Natural killer cell (primary cell): ENCODE measurements at regions not wholly inside any gene's neighbourhood (a gene's known extent, or its start where the extent isn't known, plus 50 kb on each side); places are given as distances from the start of the nearest gene placed in this dataset.

Experiments used
- ATAC-seq, 3 donors: fragments of 150-1000 bp in 2 of 3; fragments of 200-7000 bp in 1 of 3; cut with Tn5 transposase; 1 replicate in 1 of 3; 2 replicates in 2 of 3; pipeline ENCODE4 v1.10.0; 2021; ENCODE audit warnings: mild to moderate bottlenecking in 2 of 3, moderate library complexity in 2 of 3
- DNase-seq, 2 donors: peaks; one replicate each; pipeline versions ENCODE4 v3.0.0 to v3.0.0-alpha.2; 2013 to 2021; ENCODE audit warnings: mixed read lengths in 1 of 2
- H3K27ac ChIP-seq: one replicate; pipeline ENCODE4 v1.5.1; 2013; ENCODE audit warnings: mild to moderate bottlenecking, low read length
- H3K27me3 ChIP-seq: one replicate; pipeline ENCODE4 v1.6.1; 2013; ENCODE audit warnings: low read length; ENCODE audit not compliant: control insufficient read depth, insufficient read depth
- H3K36me3 ChIP-seq: one replicate; pipeline ENCODE4 v1.6.1; 2013; ENCODE audit warnings: low read length; ENCODE audit not compliant: control insufficient read depth, insufficient read depth
- H3K4me1 ChIP-seq: one replicate; pipeline ENCODE4 v1.6.1; 2013; ENCODE audit warnings: low read length; ENCODE audit not compliant: control insufficient read depth, insufficient read depth
- H3K4me3 ChIP-seq: one replicate; pipeline ENCODE4 v1.5.1; 2013; ENCODE audit warnings: low read length
- H3K9me3 ChIP-seq: one replicate; pipeline ENCODE4 v1.6.1; 2013; ENCODE audit warnings: low read length; ENCODE audit not compliant: control insufficient read depth, insufficient read depth
- H3K27ac Mint-ChIP-seq, 2 donors: one replicate each; pipeline ENCODE4 v1.8.0; 2022; ENCODE audit warnings: mild to moderate bottlenecking in 2 of 2, mixed read lengths in 2 of 2, moderate library complexity in 1 of 2
- H3K27me3 Mint-ChIP-seq, 2 donors: one replicate each; pipeline ENCODE4 v1.8.0; 2022; ENCODE audit warnings: low read depth in 2 of 2, mixed read lengths in 2 of 2
- H3K36me3 Mint-ChIP-seq: one replicate; pipeline ENCODE4 v1.8.0; 2022; ENCODE audit warnings: mixed read lengths
- H3K4me1 Mint-ChIP-seq, 2 donors: one replicate each; pipeline ENCODE4 v1.8.0; 2022; ENCODE audit warnings: mixed read lengths in 2 of 2
- H3K4me3 Mint-ChIP-seq: one replicate; pipeline ENCODE4 v1.8.0; 2022; ENCODE audit warnings: mild to moderate bottlenecking, moderate library complexity, mixed read lengths
- H3K9me3 Mint-ChIP-seq, 2 donors: one replicate each; pipeline ENCODE4 v1.8.0; 2022; ENCODE audit warnings: mixed read lengths in 2 of 2
- CTCF ChIP-seq: fragments of 200-600 bp; IDR thresholded peaks from one replicate; pipeline ENCODE4 v1.8.0; 2022; ENCODE audit warnings: antibody characterized with exemption
- WGBS: methylation state at CpG from one replicate; pipeline ENCODE4 v1.1.7; 2013; ENCODE audit warnings: missing lambda C conversion rate; ENCODE audit not compliant: insufficient coverage; 5-methylcytosine and 5-hydroxymethylcytosine counted together
- intact Hi-C: fragments of 100-400 bp; cut with micrococcal nuclease; formaldehyde crosslinking; loops from one replicate; pipeline ENCODE4 v1.14.2; 2022

DNA sequence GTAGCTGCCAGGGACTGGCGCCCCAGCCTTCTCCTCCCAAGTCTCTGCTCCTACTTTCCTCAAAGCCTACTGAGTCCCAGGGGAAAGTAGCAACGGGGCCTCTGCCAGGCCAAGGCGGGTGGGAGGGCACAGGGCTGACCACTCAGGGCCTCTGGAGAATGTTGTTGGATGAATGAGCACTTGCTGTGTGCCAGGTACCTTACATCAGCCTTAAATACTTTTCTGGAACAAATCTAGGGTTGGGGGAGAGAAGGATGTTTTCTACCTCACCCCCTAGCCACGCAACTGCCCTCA is 119.3 kb upstream of the ZBTB40 start:
- ATAC-seq (no peak), DNase-seq (no peak)
- H3K4me3 ChIP-seq = no peak overlapping the region
- TF ChIP-seq CTCF = no peak
- Mint-ChIP-seq H3K4me1 (no peaks in the 10 kb centered on the region), H3K4me3 (no peak overlapping the region), H3K27ac (no peak overlapping the region), H3K27me3 (peaks cover 5 to 16% of the 10 kb centered on the region in 2 donors), H3K36me3 (no peaks in the 10 kb centered on the region), H3K9me3 (peaks cover 0 to 8% of the 10 kb centered on the region in 2 donors)
- no peaks in the 10 kb centered on the region for H3K27me3 ChIP-seq
- intact Hi-C loops = no loop called here
- no peaks in the 10 kb centered on the region for H3K36me3 ChIP-seq
- no peak overlapping the region for H3K27ac ChIP-seq
- 78% methylated on average over 1 of the region's 4 CpGs for WGBS
- no peaks in the 10 kb centered on the region for H3K4me1 ChIP-seq
- H3K9me3 ChIP-seq = no peaks in the 10 kb centered on the region

GRCh38 chr1:22332795-22333499 is 118.7 kb upstream of the ZBTB40 start:
- 58% methylated on average over 6 of the region's 6 CpGs for WGBS
- H3K4me1 Mint-ChIP-seq = no peaks in the 10 kb centered on the region
- peaks cover 5 to 16% of the 10 kb centered on the region in 2 donors for H3K27me3 Mint-ChIP-seq
- intact Hi-C loops = no loop called here
- H3K4me3 Mint-ChIP-seq = no peak overlapping the region
- Histone ChIP-seq H3K4me3 (no peak overlapping the region), H3K27ac (no peak overlapping the region), H3K4me1 (no peaks in the 10 kb centered on the region), H3K36me3 (no peaks in the 10 kb centered on the region), H3K9me3 (no peaks in the 10 kb centered on the region), H3K27me3 (no peaks in the 10 kb centered on the region)
- DNase-seq (no peak), ATAC-seq (no peak)
- no peaks in the 10 kb centered on the region for H3K36me3 Mint-ChIP-seq
- no peak for TF ChIP-seq CTCF
- peaks cover 0 to 8% of the 10 kb centered on the region in 2 donors for H3K9me3 Mint-ChIP-seq
- no peak overlapping the region for H3K27ac Mint-ChIP-seq

- Mint-ChIP-seq H3K36me3 (no peaks in the 10 kb centered on the region), H3K9me3 (peaks cover 0 to 8% of the 10 kb centered on the region in 2 donors), H3K27me3 (peaks cover 5 to 16% of the 10 kb centered on the region in 2 donors), H3K27ac (no peak overlapping the region), H3K4me1 (no peaks in the 10 kb centered on the region), H3K4me3 (no peak overlapping the region)
- H3K9me3 ChIP-seq = no peaks in the 10 kb centered on the region
- no peak overlapping the region for H3K4me3 ChIP-seq
- 91% methylated on average over 2 of the region's 2 CpGs for WGBS
- ATAC-seq (no peak), DNase-seq (no peak)
- no peaks in the 10 kb centered on the region for H3K27me3 ChIP-seq
- intact Hi-C loops = no loop called here
- TF ChIP-seq CTCF = no peak
- no peak overlapping the region for H3K27ac ChIP-seq
- no peaks in the 10 kb centered on the region for H3K4me1 ChIP-seq
- H3K36me3 ChIP-seq = no peaks in the 10 kb centered on the region
Measured at GRCh38 chr1:22333516-22334121, 118.0 kb upstream of the ZBTB40 start.
